Suppressor macrophage (primary cell): ENCODE measurements at regions not wholly inside any gene's neighbourhood (a gene's known extent, or its start where the extent isn't known, plus 50 kb on each side); places are given as distances from the start of the nearest gene placed in this dataset.
"Not testable (repeated sequence)": the region's sequence is repeated elsewhere in the genome, so short reads cannot be mapped to it uniquely, and the experiment has no call there.

Experiments used
- DNase-seq, 4 experiments: peaks; one replicate each; pipeline ENCODE4 v3.0.0-alpha.2; 2020 to 2022

DNA sequence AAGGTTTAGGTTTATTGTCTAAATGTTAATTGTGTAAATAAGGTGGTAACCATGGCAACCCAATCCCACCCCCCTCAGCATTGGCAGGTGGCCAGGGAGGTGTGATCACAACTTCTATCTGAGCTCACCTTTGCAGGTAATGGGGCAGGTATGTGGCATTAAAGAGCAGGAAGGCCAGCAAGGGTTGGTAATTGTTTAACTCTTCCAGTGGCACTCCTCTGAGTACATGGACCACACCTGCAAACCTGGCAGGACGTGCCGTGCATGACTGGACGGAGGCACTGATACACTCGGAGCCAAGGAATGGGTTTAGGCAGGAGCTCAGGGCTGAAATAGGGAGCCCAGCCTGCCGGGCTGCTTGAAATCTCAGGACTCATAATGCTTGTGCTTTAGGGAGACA lies 107.0 kb upstream of the BMP2 start:
- DNase-seq, result no peak

DNA sequence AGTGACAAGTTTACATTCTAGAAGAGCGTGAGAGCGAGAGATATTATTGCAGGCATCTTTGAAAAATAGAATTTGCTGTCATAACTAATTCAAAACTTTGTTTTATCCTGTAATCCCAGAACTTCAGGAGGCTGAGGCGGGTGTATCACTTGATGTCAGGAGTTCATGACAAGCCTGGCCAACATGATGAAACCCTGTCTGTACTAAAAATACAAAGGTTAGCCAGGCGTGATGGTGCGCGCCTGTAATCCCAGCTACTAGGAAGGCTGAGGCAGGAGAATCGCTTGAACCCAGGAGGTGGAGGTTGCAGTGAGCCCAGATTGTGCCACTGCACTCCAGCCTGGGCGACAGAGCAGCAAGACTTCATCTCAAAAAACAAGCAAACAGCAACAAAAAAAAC lies 108.6 kb upstream of the BMP2 start:
- not testable (repeated sequence) for DNase-seq

DNA sequence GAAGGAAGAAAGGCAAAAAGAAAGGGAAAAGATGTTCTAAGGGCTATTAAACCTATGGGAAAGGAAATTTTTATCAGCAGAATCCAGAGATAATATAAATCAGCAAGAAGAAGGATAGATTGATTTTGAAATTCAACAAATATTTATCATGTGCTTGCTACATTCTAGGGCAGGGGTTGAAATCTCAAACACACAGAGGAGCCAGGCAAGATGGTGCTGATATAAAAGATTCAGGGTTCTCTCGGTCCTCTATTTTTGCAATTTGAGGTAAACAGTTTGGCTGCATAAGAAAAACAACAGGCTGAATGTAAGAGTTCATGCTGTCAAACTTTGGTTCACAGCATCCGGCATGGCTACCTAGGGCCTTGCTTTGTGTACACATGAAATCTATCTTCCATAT lies 109.6 kb upstream of the BMP2 start:
- DNase-seq, result no peak

DNA sequence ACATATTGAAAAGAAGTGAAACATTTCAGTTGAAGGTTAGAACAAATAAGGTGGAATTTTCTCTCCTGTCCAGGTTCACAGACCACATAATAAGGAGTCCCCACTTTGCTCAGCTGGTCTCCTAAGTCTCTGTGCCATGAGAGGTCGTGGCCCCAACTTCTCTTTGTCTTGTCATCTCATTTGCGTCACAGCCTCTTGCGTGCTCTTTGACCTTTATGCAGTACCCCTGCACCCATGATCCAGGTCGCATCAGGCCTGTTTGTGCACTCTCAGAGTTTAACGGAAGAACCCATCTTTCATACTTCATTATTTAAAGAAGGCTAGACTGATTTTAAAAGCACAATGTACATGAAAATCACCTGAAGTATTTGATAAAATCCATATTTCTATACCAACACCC lies 110.4 kb upstream of the BMP2 start:
- DNase-seq, result no peak

DNA sequence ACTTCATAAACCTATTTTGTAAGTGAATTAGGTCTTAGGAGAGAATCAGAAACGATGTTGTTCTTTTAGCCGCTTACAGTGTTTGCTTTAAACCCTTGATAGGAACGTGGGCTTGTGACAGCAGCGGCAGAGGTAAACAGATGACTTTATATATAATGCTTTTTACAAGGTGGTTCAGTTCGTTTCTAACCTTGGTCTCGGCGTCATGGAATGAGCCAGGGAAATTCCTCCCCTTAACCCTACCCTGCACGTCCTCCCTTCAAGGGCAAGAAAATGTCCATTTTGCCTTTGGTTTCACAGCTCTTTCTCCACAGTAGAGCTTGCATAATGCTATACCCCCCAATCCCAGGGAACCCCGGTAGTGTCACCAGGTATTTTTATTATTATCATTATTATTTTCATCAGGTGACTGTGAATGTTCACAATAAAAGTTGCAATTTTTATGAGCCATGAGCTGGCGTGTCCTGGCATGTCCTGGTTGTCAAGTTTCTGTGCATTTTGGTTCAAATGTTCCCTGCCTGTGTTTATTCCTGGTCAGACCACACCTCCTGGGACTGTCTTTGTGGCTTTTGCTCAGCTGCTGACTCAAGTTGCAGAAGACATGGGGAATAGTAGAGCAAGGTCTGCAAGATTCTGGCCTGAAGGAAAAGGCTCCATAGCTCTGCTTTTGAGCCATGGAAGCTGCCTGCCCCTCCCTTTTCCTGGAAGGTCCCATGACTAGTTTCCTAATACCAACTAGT lies 112.8 kb upstream of the BMP2 start:
- peak in 2 of 4 experiments; percentile 13 to 24 for DNase-seq

DNA sequence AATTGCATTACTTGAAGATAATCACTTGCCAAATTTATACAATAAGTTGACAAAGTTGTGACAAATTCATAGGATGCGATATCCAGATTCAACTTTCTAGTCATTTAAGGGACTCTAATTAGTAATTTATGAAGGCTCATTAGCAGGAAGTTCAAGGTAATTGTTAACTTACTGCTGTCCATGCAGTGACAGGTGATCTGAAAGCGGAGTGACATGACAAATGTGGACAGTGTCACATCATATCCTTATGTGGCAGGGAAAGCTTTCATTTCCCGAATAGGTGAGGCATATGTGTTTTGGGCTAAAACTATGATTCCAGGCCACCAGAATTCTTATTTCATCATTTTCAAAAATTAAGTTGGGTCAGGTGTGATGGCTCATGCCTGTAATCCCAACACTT lies 115.9 kb upstream of the BMP2 start:
- DNase-seq, result no peak

DNA sequence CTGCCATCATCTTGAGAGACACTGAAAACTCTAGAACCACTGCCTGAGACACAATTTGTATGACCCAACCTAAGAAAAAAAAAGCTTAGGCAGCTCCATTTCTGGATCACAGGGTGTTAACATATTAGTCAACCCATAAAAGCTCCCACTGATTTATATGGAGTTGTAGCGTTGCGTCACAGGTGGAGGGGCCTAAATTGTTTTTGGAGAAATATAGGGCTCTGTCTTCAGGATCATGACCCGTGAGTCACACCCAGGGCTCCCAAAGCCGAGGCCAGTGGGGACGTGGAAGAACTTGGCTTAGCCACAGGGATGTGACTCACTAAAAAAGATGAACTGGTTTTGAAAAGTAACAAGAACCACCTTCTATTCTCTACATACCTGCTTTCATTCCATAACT lies 116.5 kb upstream of the BMP2 start:
- peak; percentile 60 to 84 (median 70) for DNase-seq

DNA sequence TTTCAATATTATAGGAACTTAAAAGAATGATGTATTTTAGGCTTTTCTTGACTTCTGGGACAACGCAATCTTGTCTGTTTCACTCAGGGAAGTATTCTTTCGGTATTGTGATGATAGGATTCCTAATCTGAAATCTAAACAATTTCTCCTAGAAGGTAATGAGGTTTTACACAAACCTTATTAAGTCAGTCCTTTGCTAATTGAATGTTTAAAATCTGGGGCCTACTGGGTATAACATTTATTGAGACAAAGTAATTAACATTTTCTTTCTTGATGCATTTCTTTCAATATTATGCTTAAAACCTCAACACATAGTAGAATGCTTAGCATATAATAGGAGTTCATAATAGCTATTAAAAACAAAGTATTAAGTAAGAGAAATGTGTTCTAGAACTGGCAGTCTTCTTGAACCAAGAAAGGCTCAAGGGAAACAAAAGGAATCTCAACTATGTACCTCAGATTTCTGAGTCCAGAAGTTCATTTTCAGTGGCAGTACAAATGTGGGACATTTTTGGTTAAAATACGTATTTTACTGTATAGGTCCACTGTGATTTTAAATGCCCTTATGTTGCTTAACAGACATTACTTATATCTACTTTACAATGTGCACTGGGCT lies 121.4 kb upstream of the BMP2 start:
- no peak for DNase-seq

DNA sequence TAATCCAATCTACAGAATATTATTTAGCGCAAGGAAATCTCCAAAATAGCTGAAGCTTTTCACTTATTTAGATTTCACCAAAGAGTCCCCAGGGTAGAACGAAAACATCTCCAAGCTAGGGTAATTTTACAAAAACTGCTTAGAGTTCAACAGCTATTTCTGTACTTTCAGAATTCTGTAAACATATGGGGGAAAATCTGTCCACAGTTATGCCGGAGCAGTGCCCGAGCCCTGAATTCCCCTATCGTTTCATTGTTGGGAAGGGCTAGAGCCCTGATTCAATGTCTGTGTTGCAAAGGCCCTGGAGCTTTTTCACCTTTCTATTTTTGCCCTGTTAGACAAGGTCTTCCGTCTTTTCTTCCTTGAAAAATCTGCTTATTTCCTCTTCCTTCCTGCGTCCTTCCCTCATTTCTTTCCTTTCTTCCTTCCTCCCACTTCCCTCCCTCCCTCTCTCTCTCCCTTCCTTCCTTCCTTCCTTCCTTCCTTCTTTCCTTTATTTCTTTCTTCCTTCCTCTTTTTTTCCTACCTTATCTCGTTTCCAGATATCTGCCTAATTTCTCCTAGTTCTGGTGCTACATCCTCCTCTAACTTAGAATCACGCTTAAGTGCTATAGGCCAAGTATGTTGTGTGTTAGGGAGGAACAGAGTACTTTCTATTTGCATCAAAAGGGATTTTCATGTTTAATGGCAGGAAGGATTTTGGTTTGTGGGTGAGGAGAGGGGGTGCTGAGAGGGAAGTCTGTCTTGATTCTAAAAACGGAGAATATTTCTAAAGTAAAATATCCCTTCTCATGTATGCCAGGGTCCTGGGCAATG lies 122.5 kb upstream of the BMP2 start:
- no peak for DNase-seq

DNA sequence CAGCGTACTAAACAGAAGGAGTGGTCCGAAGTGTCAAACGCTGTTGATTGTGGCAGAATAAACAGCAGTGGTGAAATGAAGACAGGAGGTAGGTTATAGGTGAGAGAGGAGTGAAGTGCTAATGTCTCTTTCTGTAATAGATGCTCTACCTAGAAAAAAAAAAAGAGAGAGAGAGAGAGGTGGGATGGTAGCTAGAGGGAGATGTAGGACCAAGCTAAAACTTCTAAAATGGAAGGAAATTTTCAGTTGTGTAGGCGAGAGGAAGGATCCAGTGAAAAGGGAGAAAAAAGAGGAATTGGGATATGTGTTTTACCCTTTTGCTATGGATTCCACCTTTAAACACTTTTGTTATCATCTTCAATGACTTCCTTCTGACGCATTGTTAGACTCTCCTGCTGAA lies 126.5 kb upstream of the BMP2 start:
- no peak for DNase-seq

DNA sequence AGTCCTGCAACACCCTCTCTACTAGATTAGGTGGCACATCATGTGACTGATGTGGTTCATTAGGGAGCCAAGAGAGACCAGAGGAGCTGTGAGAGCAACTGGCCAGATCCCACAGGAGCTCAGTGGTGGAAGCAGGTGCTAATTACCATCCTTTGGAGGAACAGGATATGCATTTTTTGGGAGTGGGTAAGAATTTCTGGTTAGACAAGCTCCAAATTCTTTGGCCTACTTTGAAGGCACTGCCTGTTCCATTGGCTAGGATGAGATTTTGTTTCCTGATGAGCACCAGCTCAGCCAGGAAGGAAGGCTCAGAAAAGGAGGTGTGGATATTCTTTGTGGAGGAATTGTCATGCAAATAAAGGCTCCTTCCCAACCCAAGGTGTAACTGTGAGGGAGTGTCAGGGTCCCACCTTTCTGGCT lies 130.3 kb upstream of the BMP2 start:
- DNase-seq, result no peak

DNA sequence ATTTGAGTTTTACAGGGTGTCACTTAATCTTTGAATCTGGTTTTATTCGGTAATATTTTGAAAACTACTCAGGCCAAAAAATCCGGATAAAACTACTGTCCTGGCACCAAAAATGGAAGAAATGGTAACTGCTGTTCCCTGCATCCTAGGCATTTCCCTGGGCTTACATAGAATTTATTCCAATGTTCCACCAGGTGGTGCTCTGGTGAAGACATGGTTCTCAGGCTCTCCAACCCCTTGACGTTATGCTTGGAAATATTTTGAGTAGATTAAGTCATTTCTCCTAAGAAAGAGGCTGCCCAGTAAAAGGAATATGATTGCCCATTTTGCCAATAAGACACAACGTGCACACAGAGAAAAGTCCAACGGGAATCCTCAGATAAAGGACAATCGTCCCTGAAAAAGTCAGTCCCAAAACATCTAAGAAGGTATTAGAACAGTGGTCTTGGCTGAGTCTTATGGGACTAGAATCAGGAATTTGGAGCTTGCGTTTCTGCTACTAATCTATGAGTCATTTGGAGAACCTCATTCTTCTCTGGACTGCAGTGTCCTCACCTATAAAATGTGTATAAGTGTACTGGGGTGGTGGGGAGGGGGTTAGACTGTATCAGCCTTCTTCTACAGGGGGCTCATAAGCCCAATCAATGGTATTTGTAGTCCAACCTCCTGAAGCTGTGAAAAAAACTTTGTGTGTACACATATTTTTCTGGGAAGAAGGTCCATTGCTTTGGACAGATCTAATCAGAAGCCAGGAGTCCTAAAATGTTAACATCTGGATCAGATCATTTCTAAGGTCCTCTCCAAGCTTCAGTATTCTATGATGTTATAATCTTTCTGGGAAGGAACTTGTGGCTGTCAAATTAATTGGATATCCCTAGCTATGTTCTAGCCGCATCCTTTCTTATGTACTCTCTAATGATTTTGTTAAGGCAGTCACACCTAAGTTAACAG lies 131.0 kb upstream of the BMP2 start:
- peak; percentile 64 to 80 (median 73) for DNase-seq

DNA sequence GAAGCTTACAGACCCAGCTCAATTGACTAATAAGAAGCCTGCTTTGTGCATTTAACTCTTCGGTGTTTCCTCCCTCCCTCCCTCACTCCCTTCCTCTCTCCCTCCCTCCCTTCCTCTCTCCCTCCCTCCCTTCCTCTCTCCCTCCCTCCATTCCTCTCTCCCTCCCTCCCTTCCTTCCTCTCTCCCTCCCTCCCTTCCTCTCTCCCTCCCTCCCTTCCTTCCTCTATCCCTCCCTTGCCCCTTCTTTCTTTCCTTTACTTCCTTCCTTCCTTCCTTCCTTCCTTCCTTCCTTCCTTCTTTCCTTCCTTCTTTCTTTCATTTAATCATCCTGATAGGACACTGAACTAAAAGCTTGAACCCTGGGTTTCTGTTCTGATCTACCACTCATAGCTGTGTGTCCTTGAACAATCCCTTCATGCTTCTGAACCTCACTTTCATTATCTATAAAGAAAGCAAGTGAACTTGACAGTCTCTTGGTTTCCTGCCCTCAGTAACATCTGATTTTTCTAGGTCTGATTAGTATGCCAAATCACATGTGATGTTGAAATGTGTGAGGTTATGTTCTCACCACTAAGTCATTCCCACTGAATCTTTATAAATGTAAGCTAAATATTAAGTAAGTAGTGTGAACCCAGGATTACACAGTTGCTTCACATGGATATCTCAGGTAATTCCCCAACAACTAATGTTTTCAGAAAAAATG lies 132.3 kb upstream of the BMP2 start:
- no peak for DNase-seq

DNA sequence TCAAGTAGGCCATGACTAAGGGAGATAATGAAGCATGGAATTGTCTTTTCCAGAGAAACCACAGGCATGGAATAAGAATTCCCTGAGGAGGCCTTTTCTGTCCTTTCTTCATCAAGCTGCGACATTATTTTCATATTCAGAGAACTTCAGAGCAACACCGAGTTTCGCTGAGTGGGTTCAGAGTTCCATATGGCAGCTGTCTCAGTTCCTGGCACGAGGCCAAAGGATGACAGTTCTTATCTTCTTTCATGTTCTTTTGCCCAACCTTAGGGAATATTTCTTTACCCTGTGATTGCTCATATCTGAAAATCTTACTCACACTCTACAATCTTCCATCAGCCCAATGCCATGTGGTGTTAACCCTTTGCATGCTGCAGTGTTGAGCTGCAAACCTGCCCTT lies 135.3 kb upstream of the BMP2 start:
- DNase-seq, result peak in 1 of 4 experiments; percentile 26

DNA sequence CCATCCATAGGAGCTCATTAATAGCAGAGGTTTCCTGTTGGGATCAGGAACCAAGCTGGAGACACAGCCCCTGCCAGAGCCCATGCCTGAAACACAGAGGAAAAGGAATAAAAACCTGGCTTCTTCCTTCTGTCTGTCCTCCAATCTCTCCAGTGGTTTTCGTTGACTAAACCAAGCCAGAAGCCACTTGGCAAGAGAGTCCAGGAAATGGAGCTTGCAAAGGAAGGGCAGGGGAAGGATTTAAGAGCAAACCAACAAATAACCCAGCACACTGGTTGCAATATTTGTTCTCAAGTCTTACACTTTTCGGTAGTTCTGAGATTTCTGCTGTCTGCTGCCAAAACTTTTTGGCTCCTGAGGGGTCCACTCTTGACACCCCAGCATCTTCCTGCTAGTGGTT lies 137.0 kb upstream of the BMP2 start:
- DNase-seq, result no peak

DNA sequence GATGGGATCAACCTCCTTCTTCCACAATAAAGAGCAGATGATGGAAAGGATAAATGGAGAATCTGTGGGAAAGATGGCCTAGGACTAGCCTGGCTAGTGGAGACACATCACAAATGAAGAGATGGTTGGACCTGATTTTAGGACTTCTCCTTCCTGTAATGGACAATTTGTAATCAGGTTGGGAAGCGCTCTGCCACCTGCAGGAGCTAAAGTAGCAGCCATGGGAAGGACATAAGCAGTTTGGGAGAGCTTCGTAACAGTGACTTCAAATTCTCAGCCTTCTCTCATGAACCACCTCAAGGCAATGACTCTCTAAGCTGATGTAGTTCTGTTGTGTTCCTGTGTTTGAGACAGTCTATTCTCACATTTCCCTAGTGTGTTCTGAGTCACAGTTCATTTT lies 137.9 kb upstream of the BMP2 start:
- no peak for DNase-seq

DNA sequence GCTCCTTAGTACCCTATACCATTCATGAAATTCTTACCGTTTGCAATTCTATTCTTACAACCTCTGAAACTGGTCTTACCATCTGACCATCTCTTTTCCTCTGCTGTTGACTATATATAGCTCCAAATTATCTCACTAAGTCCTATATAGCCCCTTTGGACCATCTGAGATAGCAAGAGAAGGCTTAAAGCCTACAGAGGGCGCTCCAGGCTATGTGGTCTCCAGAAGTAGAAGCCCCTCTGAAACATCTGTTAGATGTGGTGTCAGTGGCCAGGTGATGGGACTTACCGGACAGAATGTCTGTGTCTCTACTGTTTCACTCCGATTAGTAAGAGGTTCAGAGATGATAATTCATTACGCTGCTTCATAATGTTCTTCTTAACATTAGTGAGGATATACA lies 140.7 kb upstream of the BMP2 start:
- no peak for DNase-seq

DNA sequence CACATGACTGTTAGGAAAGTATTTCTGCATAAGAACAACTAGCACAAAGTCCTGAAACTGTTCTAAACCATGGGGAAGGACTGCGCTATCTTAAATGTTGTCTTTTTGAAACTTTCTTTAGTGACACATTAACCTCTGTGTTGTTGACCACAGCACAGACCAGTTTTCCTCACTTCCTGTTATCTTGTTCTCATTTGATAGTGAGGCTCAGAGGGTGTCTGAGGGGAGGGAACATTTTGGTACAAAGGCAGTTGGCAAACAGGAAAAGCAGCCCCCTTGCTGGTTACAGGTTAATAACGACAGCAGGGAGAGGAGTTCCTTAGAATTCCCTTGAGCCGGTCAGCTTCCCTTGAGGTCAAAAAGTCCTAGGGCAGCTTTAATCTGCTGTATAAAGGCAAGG lies 143.5 kb upstream of the BMP2 start:
- peak in 2 of 4 experiments; percentile 23 to 26 for DNase-seq

DNA sequence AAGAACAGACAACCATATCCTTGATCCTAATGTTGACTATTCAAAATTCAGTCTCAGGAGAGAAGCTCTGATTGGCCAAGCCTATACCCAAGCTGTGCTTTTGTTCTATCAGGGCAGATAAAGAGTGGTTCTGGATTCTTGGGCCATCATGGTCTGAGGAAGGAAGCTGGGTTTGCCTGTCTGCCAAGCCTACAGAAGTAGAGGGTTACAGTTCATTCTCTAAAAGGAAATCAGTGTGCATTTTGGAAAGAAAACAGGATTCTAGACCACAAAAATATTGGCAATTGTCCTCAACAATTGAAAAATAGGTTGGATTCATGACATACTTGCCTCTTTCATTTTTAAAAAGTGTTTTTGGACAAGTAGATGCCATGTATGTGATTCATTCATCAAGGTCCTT lies 145.4 kb upstream of the BMP2 start:
- no peak for DNase-seq

DNA sequence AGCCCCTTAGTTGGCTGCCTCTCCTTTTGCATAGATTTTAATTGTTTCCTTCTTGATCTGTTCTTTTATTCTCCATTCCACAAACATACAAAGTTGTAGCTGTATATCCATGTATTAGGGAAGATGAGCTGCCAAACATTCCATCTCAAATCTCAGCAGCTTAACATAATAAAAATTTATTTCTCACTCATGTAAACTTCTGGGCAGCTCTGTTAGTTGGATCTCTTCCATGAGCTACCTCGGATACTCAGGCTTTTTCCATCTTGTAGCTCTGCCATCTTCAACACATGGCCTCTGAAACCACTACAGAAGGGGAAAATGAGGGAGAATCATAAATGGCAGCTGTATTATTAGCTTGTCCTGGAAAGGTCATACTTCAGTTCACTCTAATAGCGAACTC lies 149.4 kb upstream of the BMP2 start:
- DNase-seq, result no peak

DNA sequence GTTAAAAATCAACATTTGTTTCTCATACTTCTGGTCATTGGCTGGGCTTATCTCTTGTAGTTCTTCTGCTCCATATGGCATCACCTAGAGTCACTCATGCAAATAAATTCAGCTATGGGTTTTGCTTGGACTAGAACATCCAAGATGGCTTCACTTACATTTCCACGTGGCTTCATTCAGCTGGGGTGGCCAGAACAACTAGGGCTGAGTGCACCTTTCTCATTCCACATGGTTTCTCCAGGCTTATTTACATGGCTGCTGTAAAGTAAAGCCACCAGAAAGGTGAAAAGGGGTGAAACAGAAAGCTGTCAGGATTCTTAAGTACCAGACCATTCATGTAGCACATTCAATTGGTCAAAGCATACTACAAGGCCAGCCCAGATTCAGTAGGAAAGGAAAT lies 151.1 kb upstream of the BMP2 start:
- DNase-seq, result no peak

DNA sequence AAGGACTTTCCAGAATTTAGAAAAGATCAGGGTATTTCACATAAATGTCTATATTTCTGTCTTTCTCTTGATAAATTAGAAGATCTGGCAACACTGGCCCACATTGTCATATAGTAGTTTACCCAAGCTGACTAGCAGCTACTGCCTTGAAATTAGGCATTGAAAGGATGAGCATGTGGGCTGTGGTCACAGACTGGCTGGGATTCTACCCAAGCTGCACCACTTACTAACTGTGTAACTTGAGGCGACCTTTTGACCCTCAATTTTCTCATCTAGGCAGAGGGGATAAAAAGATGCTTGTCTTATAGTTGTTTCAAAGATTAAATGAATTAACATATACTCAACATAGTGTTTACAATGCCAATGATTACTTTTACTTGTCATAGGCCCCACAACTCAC lies 152.7 kb upstream of the BMP2 start:
- DNase-seq, result no peak
